ENCODE measurements at regions not wholly inside any gene's neighbourhood (a gene's known extent, or its start where the extent isn't known, plus 50 kb on each side); places are given as distances from the start of the nearest gene placed in this dataset.
A peak's percentile ranks its signal among the peaks of the same experiment; 100 is the strongest.

GRCh38 chr12:14280921-14281320, 84.6 kb upstream of the ATF7IP start:
- TF ChIP-seq CTCF (conservative IDR thresholded peaks at IDR 0.05; ENCODE audit: low read depth, low read length), result no peak
- no peak overlapping the region for H3K4me3 ChIP-seq (ENCODE audit: low read depth, low read length)
- DNase-seq (ENCODE audit: low read depth), result no peak

DNA sequence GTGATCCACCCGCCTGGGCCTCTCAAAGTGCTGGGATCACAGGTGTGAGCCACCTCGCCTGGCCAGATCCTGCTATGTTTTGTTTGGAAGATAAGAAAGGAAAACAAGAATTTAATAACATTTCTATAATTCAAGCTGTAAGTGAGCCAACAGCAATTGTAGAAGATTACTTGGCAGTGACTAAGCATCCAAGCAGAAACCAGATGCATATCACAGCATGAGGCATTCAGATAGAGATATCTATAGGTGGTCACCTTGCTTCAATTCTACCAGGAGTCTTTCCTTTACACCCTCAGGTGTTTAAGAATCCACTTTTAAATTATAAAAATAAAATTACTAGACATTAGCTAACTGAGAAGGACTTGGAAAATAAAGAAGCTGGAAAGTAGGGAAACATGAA, 83.9 kb upstream of the ATF7IP start:
- DNase-seq (ENCODE audit: low read depth), result no peak
- TF ChIP-seq CTCF (conservative IDR thresholded peaks at IDR 0.05; ENCODE audit: low read depth, low read length), result no peak
- no peak overlapping the region for H3K4me3 ChIP-seq (ENCODE audit: low read depth, low read length)

DNA sequence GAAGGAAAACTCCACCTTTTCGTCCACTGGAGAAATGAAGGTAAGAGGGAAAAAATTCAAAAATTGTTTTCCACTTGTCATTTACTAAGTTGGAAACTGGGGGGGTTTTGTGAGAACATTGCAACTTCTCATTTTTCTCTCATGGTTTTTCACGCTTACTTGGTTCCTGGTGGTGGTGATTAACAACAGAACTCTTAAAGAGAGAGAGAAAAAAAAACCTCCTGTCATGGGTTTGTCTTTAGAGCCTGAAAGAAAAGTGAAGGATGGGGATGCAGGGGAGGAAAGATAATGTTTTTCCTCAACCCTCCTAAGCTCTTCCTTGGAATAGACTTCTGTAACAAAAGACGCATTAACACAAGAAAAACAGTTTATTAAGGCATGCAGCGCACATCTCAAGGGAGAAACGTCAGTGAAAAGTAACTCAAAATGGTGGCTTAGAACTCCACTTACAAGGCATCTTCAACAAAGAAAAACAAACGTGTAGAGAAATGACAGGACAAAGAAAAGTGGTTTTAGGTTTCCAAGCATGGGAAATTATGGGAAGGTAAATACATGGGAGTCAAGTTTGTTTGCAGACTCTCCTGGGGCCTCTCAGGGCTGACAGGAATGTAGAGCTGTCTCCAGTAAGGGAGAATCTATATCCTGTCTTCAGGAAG, 81.9 kb upstream of the ATF7IP start:
- H3K4me3 ChIP-seq (ENCODE audit: low read depth, low read length), result no peak overlapping the region
- no peak for TF ChIP-seq CTCF (conservative IDR thresholded peaks at IDR 0.05; ENCODE audit: low read depth, low read length)
- DNase-seq (ENCODE audit: low read depth), result no peak

GRCh38 chr12:14284184-14284722, 81.2 kb upstream of the ATF7IP start:
- no peak for TF ChIP-seq CTCF (conservative IDR thresholded peaks at IDR 0.05; ENCODE audit: low read depth, low read length)
- no peak overlapping the region for H3K4me3 ChIP-seq (ENCODE audit: low read depth, low read length)
- DNase-seq (ENCODE audit: low read depth), result no peak

- DNase-seq (ENCODE audit: low read depth), result peak; percentile 3
- TF ChIP-seq CTCF (conservative IDR thresholded peaks at IDR 0.05; ENCODE audit: low read depth, low read length), result no peak
- H3K4me3 ChIP-seq (ENCODE audit: low read depth, low read length), result no peak overlapping the region
Observed at GRCh38 chr12:14289601-14290000, 75.9 kb upstream of the ATF7IP start.

DNA sequence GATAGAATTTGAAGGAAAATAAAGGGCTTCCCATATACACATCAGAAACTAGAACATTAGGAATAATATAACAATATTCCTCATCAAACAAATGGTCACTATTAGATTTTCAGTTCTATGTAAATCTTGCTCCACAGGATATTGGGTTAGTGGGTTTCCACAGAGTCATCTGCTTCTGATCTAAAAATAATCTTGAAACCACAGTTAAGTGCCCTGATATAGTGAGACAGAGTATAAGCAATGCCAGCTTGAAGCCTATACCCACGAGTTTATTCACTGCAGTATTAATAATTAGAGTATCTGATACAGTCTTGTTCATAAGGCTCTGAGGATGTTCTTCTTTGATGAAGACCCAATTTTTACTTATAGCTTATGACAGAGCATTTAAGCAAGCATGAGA, 74.5 kb upstream of the ATF7IP start:
- no peak for TF ChIP-seq CTCF (conservative IDR thresholded peaks at IDR 0.05; ENCODE audit: low read depth, low read length)
- DNase-seq (ENCODE audit: low read depth), result no peak
- H3K4me3 ChIP-seq (ENCODE audit: low read depth, low read length), result no peak overlapping the region

- no peak overlapping the region for H3K4me3 ChIP-seq (ENCODE audit: low read depth, low read length)
- no peak for TF ChIP-seq CTCF (conservative IDR thresholded peaks at IDR 0.05; ENCODE audit: low read depth, low read length)
- no peak for DNase-seq (ENCODE audit: low read depth)
Observed at GRCh38 chr12:14303661-14304155, 61.8 kb upstream of the ATF7IP start.
